ES-I3 (cell line): ENCODE measurements at regions not wholly inside any gene's neighbourhood (a gene's known extent, or its start where the extent isn't known, plus 50 kb on each side); places are given as distances from the start of the nearest gene placed in this dataset.
"Not testable (repeated sequence)": the region's sequence is repeated elsewhere in the genome, so short reads cannot be mapped to it uniquely, and the experiment has no call there.

Experiments
- H3K36me3 ChIP-seq: 2 replicates; pipeline ENCODE4 v1.6.1; 2013; ENCODE audit warnings: mild to moderate bottlenecking, low read length, control low read depth, moderate library complexity; ENCODE audit not compliant: insufficient read depth
- H3K4me1 ChIP-seq: 2 replicates; pipeline ENCODE4 v1.6.1; 2013; ENCODE audit warnings: mild to moderate bottlenecking, control low read depth, low read length; ENCODE audit not compliant: insufficient read depth
- H3K9ac ChIP-seq: 2 replicates; pipeline ENCODE4 v1.6.1; 2013; ENCODE audit warnings: low read depth, mild to moderate bottlenecking, low read length, moderate library complexity
- H3K9me3 ChIP-seq: 2 replicates; pipeline ENCODE4 v1.6.1; 2013; ENCODE audit warnings: mild to moderate bottlenecking, low read length, moderate library complexity; ENCODE audit not compliant: control insufficient read depth, insufficient read depth

GRCh38 chrX:6946168-6946567, 201.3 kb upstream of the STS start:
- Histone ChIP-seq H3K36me3 (no peaks in the 10 kb centered on the region), H3K9ac (no peak overlapping the region), H3K9me3 (no peaks in the 10 kb centered on the region; the same call in 1 of the 2 replicates), H3K4me1 (no peaks in the 10 kb centered on the region)

- no peak overlapping the region for H3K9ac ChIP-seq
- H3K9me3 ChIP-seq, result no peaks in the 10 kb centered on the region
- H3K36me3 ChIP-seq, result no peaks in the 10 kb centered on the region
- no peaks in the 10 kb centered on the region for H3K4me1 ChIP-seq
Observed at GRCh38 chrX:6941041-6941440, 206.5 kb upstream of the STS start.

DNA sequence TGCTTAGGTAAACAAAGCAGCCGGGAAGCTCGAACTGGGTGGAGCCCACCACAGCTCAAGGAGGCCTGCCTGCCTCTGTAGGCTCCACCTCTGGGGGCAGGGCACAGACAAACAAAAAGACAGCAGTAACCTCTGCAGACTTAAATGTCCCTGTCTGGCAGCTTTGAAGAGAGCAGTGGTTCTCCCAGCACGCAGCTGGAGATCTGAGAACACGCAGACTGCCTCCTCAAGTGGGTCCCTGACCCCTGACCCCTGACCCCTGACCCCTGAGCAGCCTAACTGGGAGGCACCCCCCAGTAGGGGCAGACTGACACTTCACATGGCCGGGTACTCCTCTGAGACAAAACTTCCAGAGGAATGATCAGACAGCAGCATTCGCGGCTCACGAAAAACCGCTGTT, 214.6 kb upstream of the STS start:
- not testable (repeated sequence) for H3K9me3 ChIP-seq, H3K9ac ChIP-seq, H3K4me1 ChIP-seq

GRCh38 chrX:6930307-6930849, 217.1 kb upstream of the STS start:
- Histone ChIP-seq H3K4me1 (0 out of 2 replicates have a peak, but pooled peaks cover 4% of the 10 kb centered on the region), H3K9me3 (no peaks in the 10 kb centered on the region), H3K36me3 (no peaks in the 10 kb centered on the region), H3K9ac (peak overlapping the region; percentile 2; the same call in 1 of the 2 replicates)

More for the DNA sequence above, 214.6 kb upstream of the STS start:
- not testable (repeated sequence) for H3K36me3 ChIP-seq

- Histone ChIP-seq H3K9me3 (no peaks in the 10 kb centered on the region), H3K4me1 (no peaks in the 10 kb centered on the region), H3K36me3 (no peaks in the 10 kb centered on the region), H3K9ac (no peak overlapping the region)
Observed at GRCh38 chrX:6924443-6925077, 223.0 kb upstream of the STS start.

GRCh38 chrX:6917666-6918065, 229.8 kb upstream of the STS start:
- Histone ChIP-seq H3K9ac (no peak overlapping the region), H3K36me3 (no peaks in the 10 kb centered on the region), H3K4me1 (peaks cover 6% of the 10 kb centered on the region; the same call in 1 of the 2 replicates), H3K9me3 (no peaks in the 10 kb centered on the region)

DNA sequence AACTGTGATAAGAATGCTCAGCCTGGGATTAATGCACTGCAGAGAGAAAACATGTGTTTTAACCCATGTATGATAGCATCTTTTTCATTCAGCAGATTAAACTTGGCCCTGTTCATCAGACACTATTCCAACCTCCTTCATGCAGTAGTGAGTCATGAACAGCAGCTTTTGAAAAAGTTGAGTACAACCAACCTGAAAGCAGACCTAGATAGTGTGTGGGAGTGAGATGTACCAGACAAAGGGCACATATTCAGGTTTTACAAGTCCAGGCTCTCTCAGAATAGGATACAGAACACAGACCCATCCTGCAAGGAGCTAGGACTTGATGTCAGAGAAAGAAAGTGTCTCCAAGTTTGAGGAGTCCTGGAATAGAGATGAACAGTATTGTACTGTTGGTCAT, 237.3 kb upstream of the STS start:
- no peaks in the 10 kb centered on the region for H3K4me1 ChIP-seq
- no peaks in the 10 kb centered on the region for H3K36me3 ChIP-seq
- no peaks in the 10 kb centered on the region for H3K9me3 ChIP-seq
- H3K9ac ChIP-seq, result no peak overlapping the region

DNA sequence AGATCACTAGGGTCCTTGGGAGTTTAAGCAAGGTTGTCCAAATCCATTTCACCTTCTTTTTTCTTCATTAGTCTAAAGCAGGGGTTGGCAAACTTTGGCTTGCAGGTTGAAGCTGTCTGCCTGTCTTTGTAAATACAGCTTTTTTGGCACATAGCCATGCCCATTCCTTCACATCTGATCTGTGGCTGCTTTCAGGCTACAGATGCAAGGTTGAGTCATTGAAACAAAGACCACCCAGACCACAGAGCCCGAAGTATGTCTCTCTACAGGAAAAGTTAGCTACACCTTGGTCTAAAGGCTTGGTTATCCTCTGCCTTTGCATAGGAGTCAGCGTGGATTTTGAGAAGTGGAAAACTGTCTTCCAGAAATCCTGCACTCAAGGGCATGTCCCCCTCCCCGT, 238.1 kb upstream of the STS start:
- Histone ChIP-seq H3K9ac (no peak overlapping the region), H3K36me3 (no peaks in the 10 kb centered on the region), H3K9me3 (no peaks in the 10 kb centered on the region), H3K4me1 (no peaks in the 10 kb centered on the region)

GRCh38 chrX:6906608-6907007, 240.9 kb upstream of the STS start:
- H3K9me3 ChIP-seq, result no peaks in the 10 kb centered on the region
- no peak overlapping the region for H3K9ac ChIP-seq
- no peaks in the 10 kb centered on the region for H3K4me1 ChIP-seq
- H3K36me3 ChIP-seq, result no peaks in the 10 kb centered on the region

DNA sequence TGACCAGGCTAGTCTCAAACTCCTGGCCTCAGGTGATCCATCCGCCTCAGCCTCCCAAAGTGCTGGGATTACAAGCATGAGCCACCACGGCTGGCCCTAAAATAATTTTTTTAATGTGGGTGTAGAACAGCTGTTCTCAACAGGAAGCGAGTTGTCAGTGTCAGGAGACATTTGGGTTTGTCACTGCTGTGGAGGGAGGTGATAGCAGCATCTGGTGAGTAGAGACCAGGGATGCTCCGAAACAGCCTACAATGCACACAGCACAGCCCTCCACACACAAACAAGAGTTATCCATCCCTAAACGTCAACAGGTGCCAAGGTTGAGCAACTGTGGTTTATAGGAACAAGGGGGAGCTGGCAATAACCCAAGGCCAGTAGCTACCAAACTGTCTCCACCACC, 243.4 kb upstream of the STS start:
- no peaks in the 10 kb centered on the region for H3K36me3 ChIP-seq
- H3K9ac ChIP-seq, result no peak overlapping the region
- no peaks in the 10 kb centered on the region for H3K9me3 ChIP-seq
- no peaks in the 10 kb centered on the region for H3K4me1 ChIP-seq

DNA sequence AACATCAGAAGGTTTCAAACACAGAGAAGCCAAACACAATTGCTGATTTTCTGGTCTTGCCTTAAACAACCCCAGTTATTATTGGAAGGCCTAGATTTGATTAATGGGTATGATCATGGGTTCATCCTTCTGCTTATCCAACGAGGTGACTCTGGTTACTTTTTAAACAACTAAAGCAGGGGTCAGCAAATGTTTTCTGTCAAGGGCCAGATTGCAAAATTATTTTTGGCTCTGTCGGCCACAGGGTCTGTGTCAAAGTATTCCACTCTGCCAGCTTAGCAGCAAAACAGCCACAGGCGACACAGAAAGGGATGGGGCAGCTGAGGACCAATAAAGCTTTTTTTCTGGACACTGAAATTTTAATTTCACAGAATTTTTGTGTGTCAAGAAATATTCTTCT, 249.1 kb upstream of the STS start:
- no peak overlapping the region for H3K9ac ChIP-seq

GRCh38 chrX:6891404-6891803, 256.1 kb upstream of the STS start:
- H3K9me3 ChIP-seq, result 0 out of 2 replicates have a peak, but pooled peaks cover 5% of the 10 kb centered on the region
- no peak overlapping the region for H3K9ac ChIP-seq
- no peaks in the 10 kb centered on the region for H3K4me1 ChIP-seq
- H3K36me3 ChIP-seq, result no peaks in the 10 kb centered on the region

More for the DNA sequence above, 249.1 kb upstream of the STS start:
- Histone ChIP-seq H3K4me1 (no peaks in the 10 kb centered on the region), H3K9me3 (no peaks in the 10 kb centered on the region), H3K36me3 (no peaks in the 10 kb centered on the region)

GRCh38 chrX:6890544-6891261, 256.8 kb upstream of the STS start:
- Histone ChIP-seq H3K4me1 (no peaks in the 10 kb centered on the region), H3K36me3 (no peaks in the 10 kb centered on the region), H3K9ac (no peak overlapping the region), H3K9me3 (0 out of 2 replicates have a peak, but pooled peaks cover 5% of the 10 kb centered on the region)

- H3K9ac ChIP-seq, result no peak overlapping the region
- no peaks in the 10 kb centered on the region for H3K4me1 ChIP-seq
- H3K9me3 ChIP-seq, result no peaks in the 10 kb centered on the region
- H3K36me3 ChIP-seq, result no peaks in the 10 kb centered on the region
Observed at GRCh38 chrX:6885909-6886308, 261.6 kb upstream of the STS start.

DNA sequence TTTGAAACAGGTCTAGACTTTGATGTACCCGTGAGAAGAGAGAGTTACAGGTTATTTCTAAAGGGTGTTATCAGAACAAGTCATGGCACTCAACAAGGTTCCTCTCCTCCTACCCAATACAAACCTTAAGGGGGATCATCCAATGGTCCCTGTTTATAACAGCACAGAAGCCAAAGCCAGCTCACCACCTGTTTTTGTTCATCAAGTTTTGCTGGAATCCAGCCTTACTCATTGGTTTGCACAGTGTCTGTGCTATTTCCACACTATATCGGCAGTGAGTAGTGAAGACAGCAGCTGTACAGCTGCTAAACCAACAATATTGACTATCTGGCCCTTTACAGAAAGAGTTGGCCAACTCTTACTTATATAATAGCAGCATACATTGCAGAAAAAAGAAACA, 262.1 kb upstream of the STS start:
- Histone ChIP-seq H3K9me3 (no peaks in the 10 kb centered on the region), H3K9ac (no peak overlapping the region), H3K36me3 (no peaks in the 10 kb centered on the region), H3K4me1 (no peaks in the 10 kb centered on the region)
